ENCODE measurements at regions not wholly inside any gene's neighbourhood (a gene's known extent, or its start where the extent isn't known, plus 50 kb on each side); places are given as distances from the start of the nearest gene placed in this dataset.

GRCh38 chr2:155442088-155442487 is 743.6 kb downstream of the KCNJ3 start:
- no peak for TF ChIP-seq FOXM1 (IDR thresholded peaks at IDR 0.05; ENCODE audit: borderline replicate concordance)
- no peak for TF ChIP-seq BHLHE40 (IDR thresholded peaks at IDR 0.05; ENCODE audit: borderline replicate concordance)
- TF ChIP-seq FOXA1 (IDR thresholded peaks at IDR 0.05), result no peak
- TF ChIP-seq SP1 (IDR thresholded peaks at IDR 0.05), result no peak
- no peak for TF ChIP-seq NFRKB (IDR thresholded peaks at IDR 0.05)
- TF ChIP-seq ZNF384 (IDR thresholded peaks at IDR 0.05), result no peak
- no peak for TF ChIP-seq LEF1 (IDR thresholded peaks at IDR 0.05; ENCODE audit: borderline replicate concordance)
- TF ChIP-seq SUZ12 (IDR thresholded peaks at IDR 0.05), result no peak
- TF ChIP-seq FOXK2 (IDR thresholded peaks at IDR 0.05), result no peak
- TF ChIP-seq CTBP1 (IDR thresholded peaks at IDR 0.05; ENCODE audit: borderline replicate concordance), result no peak
- no peak for TF ChIP-seq PKNOX1 (IDR thresholded peaks at IDR 0.05)
